ENCODE measurements at regions not wholly inside any gene's neighbourhood (a gene's known extent, or its start where the extent isn't known, plus 50 kb on each side); places are given as distances from the start of the nearest gene placed in this dataset.
A peak's percentile ranks its signal among the peaks of the same experiment; 100 is the strongest.
"Not testable (repeated sequence)": the region's sequence is repeated elsewhere in the genome, so short reads cannot be mapped to it uniquely, and the experiment has no call there.

GRCh38 chr2:75432761-75433361 is 127.9 kb downstream of the EVA1A start:
- DNase-seq (ENCODE audit: low read depth, low spot score): no peak

GRCh38 chr2:75431763-75432162 is 129.0 kb downstream of the EVA1A start:
- no peak for DNase-seq (ENCODE audit: low read depth, low spot score)

GRCh38 chr2:75431276-75431675 is 129.5 kb downstream of the EVA1A start:
- DNase-seq (ENCODE audit: low read depth, low spot score): no peak

- DNase-seq (ENCODE audit: low read depth, low spot score): not testable (repeated sequence)
Measured at GRCh38 chr2:75430449-75430848, 130.3 kb downstream of the EVA1A start.

DNA sequence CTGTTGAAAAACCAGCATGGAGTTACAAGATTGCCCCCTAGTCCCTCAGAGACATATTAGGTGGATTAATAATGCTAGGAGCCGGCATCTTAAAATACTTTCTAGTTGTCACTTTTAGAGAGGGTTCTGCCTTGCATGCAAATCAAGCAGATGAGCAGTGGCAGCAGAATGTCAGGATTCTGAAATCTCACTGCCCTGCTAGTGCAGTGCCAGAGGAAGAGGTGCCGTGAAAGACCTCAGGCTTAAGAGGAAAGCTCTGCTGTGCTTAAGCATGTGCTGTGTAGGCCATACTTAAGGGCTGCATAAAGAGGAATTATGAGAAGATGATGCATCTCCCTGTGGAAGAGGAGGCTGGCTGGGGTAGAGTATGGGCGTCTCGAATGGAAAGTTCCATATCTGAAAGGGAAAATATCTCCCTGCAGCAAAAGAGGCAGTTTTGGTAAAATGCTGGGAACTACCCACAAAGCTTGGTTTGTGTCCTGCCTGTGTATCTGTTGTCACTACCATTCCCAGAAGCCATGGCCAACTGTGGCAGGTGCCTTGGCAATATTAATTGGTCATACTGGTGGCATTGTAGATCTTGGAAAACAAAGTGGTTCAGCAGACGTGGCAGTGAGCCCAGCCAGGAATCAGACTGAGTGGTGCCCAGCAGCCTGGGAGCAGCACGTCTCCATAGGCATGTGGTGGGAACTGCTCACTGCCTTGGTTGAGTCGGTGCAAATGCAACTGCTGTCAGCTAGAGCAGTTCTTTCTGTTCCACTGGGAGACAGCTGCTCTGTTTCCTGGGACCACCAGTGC is 131.9 kb downstream of the EVA1A start:
- no peak for DNase-seq (ENCODE audit: low read depth, low spot score)

DNA sequence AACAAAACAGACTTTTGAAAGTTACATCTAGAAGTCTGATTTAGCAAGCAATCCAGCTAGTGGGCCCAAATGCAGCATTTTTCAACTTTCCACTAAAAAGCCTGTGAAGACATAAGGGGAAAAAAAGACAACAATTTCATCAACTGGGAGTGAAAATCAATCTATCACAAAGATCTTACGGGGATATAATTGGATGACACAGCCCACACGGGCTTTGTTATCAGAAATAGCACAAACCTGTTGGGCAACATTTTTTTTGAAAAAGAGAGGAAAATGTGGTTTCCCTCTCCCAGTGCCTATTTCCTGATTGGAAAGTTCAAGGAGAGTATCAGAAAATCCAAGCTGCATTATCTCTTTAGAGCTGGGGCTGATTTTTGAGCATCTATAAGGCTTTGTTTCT is 132.7 kb downstream of the EVA1A start:
- DNase-seq (ENCODE audit: low read depth, low spot score): no peak

GRCh38 chr2:75424936-75425619 is 135.7 kb downstream of the EVA1A start:
- DNase-seq (ENCODE audit: low read depth, low spot score): no peak

GRCh38 chr2:75421986-75422385 is 138.8 kb downstream of the EVA1A start:
- no peak for DNase-seq (ENCODE audit: low read depth, low spot score)

DNA sequence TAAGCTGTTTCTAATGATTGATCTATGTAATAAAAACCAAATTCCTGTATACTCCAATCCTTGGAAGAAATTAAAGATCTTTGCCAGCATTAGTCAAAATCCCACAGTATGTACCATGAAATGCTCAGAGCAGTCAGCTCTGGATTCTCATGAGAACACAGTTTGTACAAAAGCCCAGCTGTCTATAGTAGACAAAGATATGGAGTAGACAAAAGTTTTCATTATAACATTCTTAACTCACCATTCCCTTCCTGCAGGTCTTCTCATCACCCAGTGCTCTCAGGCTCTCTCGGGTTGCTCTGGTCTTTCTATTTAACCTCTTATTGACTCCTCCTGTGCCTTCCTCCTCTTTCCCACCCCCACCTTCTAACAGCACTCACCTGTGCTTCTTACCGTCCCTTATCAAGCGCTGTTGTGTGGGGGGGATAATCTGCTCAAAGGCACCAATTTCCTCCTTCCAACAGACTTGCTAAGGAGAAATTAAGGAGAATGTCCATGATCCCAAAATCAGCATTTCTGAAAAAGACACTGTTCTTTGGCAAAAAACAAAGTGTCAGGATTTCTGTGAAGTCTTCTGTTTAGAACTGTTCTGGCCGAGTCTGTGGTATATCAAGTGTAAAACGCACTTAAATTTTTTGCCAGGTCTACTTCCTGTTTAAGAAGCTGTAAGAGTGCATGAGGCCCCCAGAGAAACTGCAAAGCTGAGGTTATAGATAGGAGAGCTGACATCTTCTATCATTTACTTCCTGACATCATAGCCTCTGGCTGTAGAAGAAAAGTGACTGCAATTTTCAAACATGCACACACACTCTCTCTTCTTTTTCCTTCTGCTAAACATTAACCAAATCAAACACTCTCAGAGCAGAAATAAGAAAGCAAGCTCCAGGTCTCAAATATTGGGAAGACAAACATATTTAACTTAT is 144.1 kb downstream of the EVA1A start:
- DNase-seq (ENCODE audit: low read depth, low spot score): no peak

DNA sequence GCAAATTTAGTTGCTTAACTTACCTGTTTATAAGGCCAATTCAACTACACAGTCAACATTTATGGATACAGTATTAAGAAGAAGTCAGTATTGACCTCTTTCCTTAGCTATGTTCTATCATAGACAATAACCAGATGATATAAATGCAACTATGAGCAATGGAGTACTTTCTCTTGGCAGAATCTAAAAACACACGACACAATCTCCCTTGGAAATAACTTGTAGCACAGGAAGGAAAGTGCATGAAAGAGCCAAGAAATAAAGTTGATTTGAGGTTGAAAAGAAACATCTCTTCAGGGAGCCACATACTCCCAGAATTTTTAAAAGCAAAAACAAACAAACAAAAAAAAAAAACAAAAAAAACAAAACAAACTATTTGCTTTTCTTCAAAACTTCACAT is 145.0 kb downstream of the EVA1A start:
- DNase-seq (ENCODE audit: low read depth, low spot score): no peak

DNA sequence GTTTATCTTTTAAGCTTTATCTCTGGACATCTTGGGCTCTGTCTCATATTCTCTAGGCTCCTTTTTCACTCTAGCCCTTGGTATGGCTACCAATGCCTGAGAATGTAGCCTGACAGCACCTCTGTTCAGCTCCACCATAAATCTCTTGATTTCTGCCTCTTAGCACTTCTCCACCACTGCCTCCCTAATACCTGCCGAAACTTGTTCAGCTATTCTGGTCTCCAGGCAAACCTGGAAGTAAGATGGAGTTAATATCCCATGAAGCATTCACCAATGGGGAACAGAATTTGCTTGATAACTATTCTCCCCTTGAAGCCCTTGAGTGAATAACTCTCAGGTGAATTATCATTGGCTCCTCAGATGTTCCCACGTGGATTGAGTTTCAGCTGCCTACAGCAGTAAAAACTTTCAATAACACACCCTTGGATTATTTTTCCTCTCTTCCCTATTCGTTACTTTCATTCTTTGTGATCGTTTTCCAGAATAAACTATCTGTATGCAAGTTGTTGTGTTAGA is 145.6 kb downstream of the EVA1A start:
- DNase-seq (ENCODE audit: low read depth, low spot score): no peak

DNA sequence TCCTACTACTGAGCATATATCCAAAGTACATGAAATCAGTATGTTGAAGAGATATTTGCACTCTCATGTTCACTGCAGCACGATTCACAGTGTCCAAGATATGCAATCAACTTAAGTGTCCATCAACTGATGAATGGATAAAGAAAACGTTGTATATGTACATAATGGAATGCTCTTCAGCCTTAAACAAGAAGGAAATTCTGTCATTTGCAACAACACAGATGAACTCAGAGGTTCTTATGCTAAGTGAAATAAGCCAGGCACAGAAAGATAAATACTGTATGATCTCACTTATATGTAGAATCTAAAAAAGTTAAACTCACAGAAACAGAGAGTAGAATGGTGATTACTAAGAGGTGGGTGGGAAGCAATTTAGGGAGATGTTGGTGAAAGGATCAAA is 149.2 kb downstream of the EVA1A start:
- DNase-seq (ENCODE audit: low read depth, low spot score): no peak

DNA sequence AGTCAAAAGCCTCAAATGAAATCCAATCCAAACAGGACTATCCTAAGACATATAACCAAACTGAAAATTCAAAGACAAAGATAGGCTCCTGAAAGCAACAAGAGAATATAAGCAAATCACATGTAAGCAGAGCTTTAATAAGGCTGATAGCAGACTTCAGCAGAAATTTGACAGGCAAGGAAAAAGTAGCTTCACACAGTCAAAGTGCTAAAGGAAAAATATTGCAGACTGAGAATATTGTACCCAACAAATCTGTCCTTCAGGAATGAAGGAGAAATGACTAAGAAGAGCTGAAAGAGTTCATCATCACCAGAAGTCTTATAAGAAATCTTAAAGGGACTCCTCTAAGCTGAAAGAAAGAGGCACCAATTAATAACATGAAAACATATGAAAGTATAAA is 150.0 kb downstream of the EVA1A start:
- DNase-seq (ENCODE audit: low read depth, low spot score): no peak

- no peak for DNase-seq (ENCODE audit: low read depth, low spot score)
Measured at GRCh38 chr2:75408771-75409170, 152.0 kb downstream of the EVA1A start.

DNA sequence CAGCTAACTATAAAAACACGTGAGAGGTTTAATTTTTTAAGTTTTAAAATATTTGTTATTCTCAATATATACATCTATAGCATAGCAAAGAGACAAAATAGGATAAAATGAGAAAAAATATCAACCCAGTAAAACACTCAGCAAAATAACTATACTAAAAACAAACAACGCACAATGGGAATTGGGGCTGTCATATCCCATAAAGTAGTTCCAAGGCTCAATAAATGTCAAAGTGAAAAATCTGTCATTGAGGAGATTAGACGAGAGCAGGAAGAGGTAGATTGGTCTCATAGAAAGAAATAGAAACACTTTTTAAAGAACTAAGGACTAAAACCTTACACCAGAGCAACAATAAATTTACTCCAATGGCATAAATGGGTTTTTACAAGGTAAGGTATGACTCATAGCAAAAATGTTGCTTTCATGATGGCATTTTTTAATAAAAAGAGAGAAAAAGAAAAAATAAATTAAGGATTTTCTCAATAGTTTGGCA is 153.7 kb downstream of the EVA1A start:
- no peak for DNase-seq (ENCODE audit: low read depth, low spot score)

GRCh38 chr2:75406131-75406581 is 154.6 kb downstream of the EVA1A start:
- no peak for DNase-seq (ENCODE audit: low read depth, low spot score)

- DNase-seq (ENCODE audit: low read depth, low spot score): no peak
Measured at GRCh38 chr2:75405000-75405399, 155.7 kb downstream of the EVA1A start.

- peak; percentile 35 for DNase-seq (ENCODE audit: low read depth, low spot score)
Measured at GRCh38 chr2:75403991-75404428, 156.7 kb downstream of the EVA1A start.

- DNase-seq (ENCODE audit: low read depth, low spot score): no peak
Measured at GRCh38 chr2:75396314-75396713, 164.4 kb downstream of the EVA1A start.

DNA sequence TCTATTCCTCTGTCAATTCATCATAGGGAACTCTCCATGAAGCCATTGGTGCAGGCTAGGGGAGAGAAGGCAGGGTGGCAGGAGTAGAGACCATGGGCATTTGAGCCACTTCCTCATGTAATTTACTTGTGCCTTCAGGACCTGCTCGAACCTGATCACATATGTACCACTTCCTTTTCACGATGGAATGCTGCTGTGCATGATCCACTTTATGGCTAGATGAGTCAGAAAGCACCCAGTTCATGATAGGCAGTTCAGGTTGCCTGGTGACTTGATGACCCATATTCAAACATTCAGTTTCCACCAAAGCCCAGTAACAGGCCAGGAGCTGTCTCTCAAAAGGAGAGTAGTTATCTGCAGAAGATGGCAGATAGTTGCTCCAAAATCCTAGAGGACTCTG is 166.0 kb downstream of the EVA1A start:
- DNase-seq (ENCODE audit: low read depth, low spot score): not testable (repeated sequence)

GRCh38 chr2:75390169-75390568 is 170.6 kb downstream of the EVA1A start:
- no peak for DNase-seq (ENCODE audit: low read depth, low spot score)

All from iPS DF 19.7 (cell line).